ENCODE measurements at regions not wholly inside any gene's neighbourhood (a gene's known extent, or its start where the extent isn't known, plus 50 kb on each side); places are given as distances from the start of the nearest gene placed in this dataset.

DNA sequence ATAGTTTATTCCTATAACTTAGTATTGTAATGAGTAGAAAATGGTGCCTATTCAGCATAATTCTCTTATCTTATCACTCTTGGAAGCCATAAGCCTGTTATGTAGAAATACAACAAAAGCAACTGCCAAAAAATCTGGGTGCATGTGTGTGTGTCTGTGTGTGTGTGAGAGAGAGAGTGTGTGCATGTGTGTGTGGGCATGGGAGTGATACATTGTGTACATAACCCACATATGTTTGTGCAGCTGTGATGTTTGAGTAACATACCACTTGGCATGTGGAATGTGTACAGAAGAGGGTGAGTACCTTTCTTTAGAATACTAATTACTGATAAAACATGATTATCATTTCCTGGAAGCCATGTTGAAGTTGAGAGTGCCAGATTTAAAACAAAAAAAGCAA, 642.3 kb upstream of the SYT4 start:
- DNase-seq (ENCODE audit: low spot score), result no peak
- Histone ChIP-seq H3K4me3 (no peak overlapping the region), H3K27ac (no peak overlapping the region)
- TF ChIP-seq, protein P1, sequence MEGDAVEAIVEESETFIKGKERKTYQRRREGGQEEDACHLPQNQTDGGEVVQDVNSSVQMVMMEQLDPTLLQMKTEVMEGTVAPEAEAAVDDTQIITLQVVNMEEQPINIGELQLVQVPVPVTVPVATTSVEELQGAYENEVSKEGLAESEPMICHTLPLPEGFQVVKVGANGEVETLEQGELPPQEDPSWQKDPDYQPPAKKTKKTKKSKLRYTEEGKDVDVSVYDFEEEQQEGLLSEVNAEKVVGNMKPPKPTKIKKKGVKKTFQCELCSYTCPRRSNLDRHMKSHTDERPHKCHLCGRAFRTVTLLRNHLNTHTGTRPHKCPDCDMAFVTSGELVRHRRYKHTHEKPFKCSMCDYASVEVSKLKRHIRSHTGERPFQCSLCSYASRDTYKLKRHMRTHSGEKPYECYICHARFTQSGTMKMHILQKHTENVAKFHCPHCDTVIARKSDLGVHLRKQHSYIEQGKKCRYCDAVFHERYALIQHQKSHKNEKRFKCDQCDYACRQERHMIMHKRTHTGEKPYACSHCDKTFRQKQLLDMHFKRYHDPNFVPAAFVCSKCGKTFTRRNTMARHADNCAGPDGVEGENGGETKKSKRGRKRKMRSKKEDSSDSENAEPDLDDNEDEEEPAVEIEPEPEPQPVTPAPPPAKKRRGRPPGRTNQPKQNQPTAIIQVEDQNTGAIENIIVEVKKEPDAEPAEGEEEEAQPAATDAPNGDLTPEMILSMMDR (IDR thresholded peaks at IDR 0.05), result no peak

DNA sequence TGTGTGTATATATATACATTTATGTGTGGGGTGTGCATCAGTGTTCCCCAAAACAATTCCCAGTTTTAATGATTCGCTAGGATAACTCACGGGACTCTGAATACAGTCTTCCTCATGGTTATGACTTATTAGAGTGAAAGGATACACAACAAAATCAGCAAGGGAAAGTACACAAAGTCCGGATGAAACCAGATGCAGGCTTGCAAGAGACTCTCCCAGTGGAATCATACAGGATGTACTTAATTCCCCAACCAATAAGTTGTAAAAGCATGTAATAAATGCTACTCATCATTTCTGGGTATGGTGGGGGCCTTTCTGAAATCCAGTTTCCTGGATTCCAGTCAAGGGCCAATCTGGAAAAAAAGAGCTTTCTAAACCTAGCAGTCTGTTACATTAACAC, 654.1 kb upstream of the SYT4 start:
- H3K27ac ChIP-seq, result no peak overlapping the region
- TF ChIP-seq, protein P1 (IDR thresholded peaks at IDR 0.05), result no peak
- DNase-seq (ENCODE audit: low spot score), result no peak
- no peak overlapping the region for H3K4me3 ChIP-seq

DNA sequence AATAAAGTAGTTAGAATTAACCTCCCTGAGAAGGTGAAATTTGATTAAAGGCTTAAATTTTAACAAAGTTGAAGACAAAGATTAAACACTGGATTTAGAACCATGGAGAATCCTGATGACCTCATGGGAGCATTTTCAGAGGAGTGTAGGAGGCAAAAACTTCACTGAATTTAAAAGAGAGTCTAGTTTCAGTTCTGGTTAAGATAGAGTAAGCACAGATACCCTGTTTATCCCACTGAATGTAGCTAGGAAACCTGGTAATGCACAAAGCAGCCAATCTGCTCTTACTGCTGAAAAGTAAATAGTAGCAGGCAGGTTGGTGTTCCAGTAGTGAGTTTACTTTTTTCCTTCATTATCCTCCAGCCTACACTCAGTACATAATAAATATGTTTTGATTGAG, 654.9 kb upstream of the SYT4 start:
- Histone ChIP-seq H3K4me3 (no peak overlapping the region), H3K27ac (no peak overlapping the region)

DNA sequence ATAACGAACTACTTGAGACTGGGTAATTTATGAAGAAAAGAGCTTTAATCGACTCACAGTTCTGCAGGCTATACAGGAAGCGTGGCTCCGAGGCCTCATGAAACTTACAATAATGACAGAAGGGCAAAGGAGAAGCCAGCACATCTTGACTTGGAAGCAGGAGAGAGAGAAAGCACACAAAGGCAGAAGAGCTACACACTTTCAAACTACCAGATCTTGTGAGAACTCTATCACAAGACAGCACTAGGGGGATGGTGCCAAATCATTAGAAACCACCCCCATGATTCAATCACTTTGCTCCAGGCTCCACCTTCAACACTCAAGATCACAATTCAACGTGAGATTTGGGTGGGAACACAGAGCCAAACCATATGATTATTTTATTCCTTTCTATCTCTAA, 655.9 kb upstream of the SYT4 start:
- H3K4me3 ChIP-seq, result no peak overlapping the region
- H3K27ac ChIP-seq, result no peak overlapping the region
- DNase-seq (ENCODE audit: low spot score), result no peak
- TF ChIP-seq, protein P1 (IDR thresholded peaks at IDR 0.05), result no peak

More for the DNA sequence above, 654.9 kb upstream of the SYT4 start:
- TF ChIP-seq, protein P1 (IDR thresholded peaks at IDR 0.05), result no peak
- no peak for DNase-seq (ENCODE audit: low spot score)

DNA sequence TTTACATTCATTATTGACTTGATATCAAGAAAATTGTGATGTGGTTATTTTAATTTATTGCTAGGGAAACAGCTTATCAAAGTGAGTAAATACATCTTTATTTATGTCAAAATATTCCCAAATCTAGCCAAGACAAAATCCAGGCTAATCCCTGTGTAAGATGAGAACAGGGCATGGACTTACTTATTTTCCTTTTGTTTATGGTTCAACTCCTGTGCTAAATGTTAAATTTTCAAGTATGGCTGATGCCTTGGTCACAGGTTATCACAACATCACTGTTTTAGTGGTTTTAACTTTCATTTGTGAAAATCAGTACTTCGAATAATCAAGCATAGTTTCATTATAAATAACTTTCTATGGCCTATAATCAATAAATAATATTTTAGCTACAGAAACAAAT, 657.0 kb upstream of the SYT4 start:
- H3K4me3 ChIP-seq, result no peak overlapping the region
- DNase-seq (ENCODE audit: low spot score), result no peak
- H3K27ac ChIP-seq, result no peak overlapping the region
- TF ChIP-seq, protein P1 (IDR thresholded peaks at IDR 0.05), result no peak

DNA sequence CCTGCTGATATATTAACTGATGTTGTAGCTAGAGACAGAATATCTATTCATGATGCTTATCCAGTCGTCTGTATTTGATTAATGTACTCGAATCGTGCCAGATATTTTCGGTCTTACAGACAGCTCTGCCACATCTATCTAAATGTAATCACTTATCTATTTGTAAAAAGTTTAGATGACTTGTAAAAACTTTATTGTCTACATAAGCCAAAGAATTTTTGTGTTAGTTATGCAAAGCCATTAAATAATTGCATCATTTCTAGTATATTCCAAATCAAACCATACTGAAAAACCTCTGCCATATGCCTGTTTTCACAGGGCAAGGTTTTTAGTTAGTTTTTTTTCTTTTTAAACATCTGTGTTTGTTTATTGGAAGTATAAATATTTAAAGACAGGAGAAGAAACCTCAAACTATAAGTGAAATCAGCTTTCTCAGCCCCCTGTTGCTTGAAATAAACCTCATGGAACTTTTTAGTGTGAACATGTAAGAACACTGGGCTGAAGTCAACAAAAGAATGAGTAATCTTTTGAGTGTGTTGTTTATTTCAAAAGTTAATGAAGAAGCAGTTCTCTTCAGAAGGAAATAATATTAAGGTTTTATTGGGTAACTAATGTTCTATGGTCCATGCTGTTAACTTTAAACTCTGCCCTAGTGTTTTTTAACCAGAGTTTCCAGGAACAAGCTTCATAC, 657.6 kb upstream of the SYT4 start:
- TF ChIP-seq, protein P1 (IDR thresholded peaks at IDR 0.05), result no peak
- DNase-seq (ENCODE audit: low spot score), result no peak
- no peak overlapping the region for H3K4me3 ChIP-seq
- no peak overlapping the region for H3K27ac ChIP-seq

DNA sequence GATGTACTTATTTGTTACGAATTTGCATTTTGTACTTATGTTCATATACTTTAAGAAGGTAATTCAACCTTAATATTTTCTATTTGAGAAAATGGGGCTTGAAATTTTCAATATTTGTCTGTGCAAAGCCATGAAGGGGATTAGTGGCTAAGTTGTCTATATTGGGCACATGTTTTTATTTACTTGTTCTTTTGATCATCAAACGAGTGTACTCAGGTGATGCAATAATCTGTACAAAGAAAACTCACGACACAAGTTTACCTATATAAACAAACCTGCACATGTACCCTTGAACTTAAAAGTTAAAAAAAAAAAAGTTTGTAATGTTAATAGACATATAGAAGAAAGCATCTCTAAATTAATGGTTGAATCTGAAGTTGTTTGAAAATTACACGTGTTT, 658.9 kb upstream of the SYT4 start:
- Histone ChIP-seq H3K27ac (no peak overlapping the region), H3K4me3 (no peak overlapping the region)
- no peak for DNase-seq (ENCODE audit: low spot score)
- TF ChIP-seq, protein P1 (IDR thresholded peaks at IDR 0.05), result no peak

All from coronary artery (tissue), 2 donors.